CD4-positive, CD25-positive, alpha-beta regulatory T cell (primary cell): ENCODE measurements at regions not wholly inside any gene's neighbourhood (a gene's known extent, or its start where the extent isn't known, plus 50 kb on each side); places are given as distances from the start of the nearest gene placed in this dataset.

Source experiments
- ATAC-seq, 2 donors: fragments of 150-1000 bp; cut with Tn5 transposase; one replicate each; pipeline ENCODE4 v1.10.0; 2021; ENCODE audit warnings: low read depth in 2 of 2, moderate number of reproducible peaks in 2 of 2, moderate library complexity in 1 of 2
- DNase-seq, 3 donors: peaks; one replicate each; pipeline versions ENCODE4 v3.0.0 to v3.0.0-alpha.2; 2012 to 2022; ENCODE audit warnings: mixed read lengths in 1 of 3
- H3K27ac ChIP-seq: one replicate; pipeline ENCODE4 v1.7.0; 2013; ENCODE audit warnings: mild to moderate bottlenecking, low read length; ENCODE audit not compliant: insufficient read depth, poor library complexity, severe bottlenecking
- H3K27me3 ChIP-seq: one replicate; pipeline ENCODE4 v1.7.0; 2013; ENCODE audit warnings: low read length; ENCODE audit not compliant: control insufficient read depth, insufficient read depth
- H3K36me3 ChIP-seq: one replicate; pipeline ENCODE4 v1.7.0; 2013; ENCODE audit warnings: mild to moderate bottlenecking, low read length, moderate library complexity; ENCODE audit not compliant: control insufficient read depth, insufficient read depth
- H3K4me1 ChIP-seq: 2 replicates; pipeline ENCODE4 v1.7.0; 2013; ENCODE audit warnings: mild to moderate bottlenecking, low read length; ENCODE audit not compliant: insufficient read depth, control insufficient read depth, poor library complexity, severe bottlenecking
- H3K4me3 ChIP-seq: one replicate; pipeline ENCODE4 v1.7.0; 2013; ENCODE audit warnings: low read depth, mild to moderate bottlenecking, low read length, moderate library complexity
- H3K9me3 ChIP-seq, 2 experiments: 1 replicate in 1 of 2; 2 replicates in 1 of 2; pipeline ENCODE4 v1.7.0; 2013; ENCODE audit warnings: low read length in 2 of 2, mild to moderate bottlenecking in 1 of 2, moderate library complexity in 1 of 2; ENCODE audit not compliant: control insufficient read depth in 2 of 2
- H3K27ac Mint-ChIP-seq, 3 donors: one replicate each; pipeline ENCODE4 v1.8.0; 2020 to 2022; ENCODE audit warnings: mild to moderate bottlenecking in 3 of 3, mixed read lengths in 3 of 3, moderate library complexity in 2 of 3
- H3K27me3 Mint-ChIP-seq: one replicate; pipeline ENCODE4 v1.8.0; 2022; ENCODE audit warnings: mild to moderate bottlenecking, mixed read lengths
- H3K36me3 Mint-ChIP-seq: one replicate; pipeline ENCODE4 v1.8.0; 2020; ENCODE audit warnings: mixed read lengths
- H3K4me1 Mint-ChIP-seq, 4 donors: one replicate each; pipeline ENCODE4 v1.8.0; 2020 to 2022; ENCODE audit warnings: mixed read lengths in 4 of 4, mild to moderate bottlenecking in 1 of 4
- H3K4me3 Mint-ChIP-seq, 4 donors: one replicate each; pipeline ENCODE4 v1.8.0; 2020 to 2022; ENCODE audit warnings: mild to moderate bottlenecking in 4 of 4, mixed read lengths in 4 of 4, moderate library complexity in 3 of 4
- H3K9me3 Mint-ChIP-seq, 7 donors: one replicate each; pipeline ENCODE4 v1.8.0; 2020 to 2022; ENCODE audit warnings: mixed read lengths in 7 of 7, mild to moderate bottlenecking in 3 of 7, moderate library complexity in 2 of 7

DNA sequence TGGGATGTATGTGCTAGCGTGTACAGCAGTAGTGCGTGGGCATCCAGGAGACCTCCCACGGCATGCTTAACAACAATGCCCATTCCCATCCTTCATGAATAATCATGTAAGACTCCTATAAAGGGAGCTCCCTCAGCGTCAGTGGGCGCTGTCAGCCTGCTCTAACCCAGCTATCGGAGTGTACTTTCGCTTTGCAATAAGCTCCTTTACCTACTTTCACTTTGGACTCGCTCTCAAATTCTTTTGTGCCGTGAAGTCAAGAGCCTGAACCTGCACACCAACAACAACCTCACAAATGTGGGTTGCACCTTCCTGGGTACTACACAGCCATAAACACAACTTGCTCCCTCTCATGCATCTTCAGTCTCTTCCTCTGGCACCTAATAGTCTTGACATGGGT, 114.8 kb upstream of the PAXBP1 start:
- H3K27me3 ChIP-seq, result no peaks in the 10 kb centered on the region
- H3K27ac Mint-ChIP-seq, result peak overlapping the region in 2 of 3 donors; percentile 25 to 42
- peak overlapping the region; percentile 16 to 86 (median 80) for H3K4me3 Mint-ChIP-seq
- ATAC-seq (peak; percentile 60), DNase-seq (peak in 2 of 3 donors; percentile 30 to 51)
- H3K4me1 Mint-ChIP-seq, result peaks cover 0 to 17% (median 6%) of the 10 kb centered on the region in 4 donors
- H3K9me3 ChIP-seq, result no peaks in the 10 kb centered on the region
- H3K36me3 Mint-ChIP-seq, result no peaks in the 10 kb centered on the region
- no peak overlapping the region for H3K27ac ChIP-seq
- H3K36me3 ChIP-seq, result no peaks in the 10 kb centered on the region
- peaks cover 0 to 3% (median 0%) of the 10 kb centered on the region in 7 donors for H3K9me3 Mint-ChIP-seq
- H3K4me3 ChIP-seq, result peak overlapping the region; percentile 87
- H3K27me3 Mint-ChIP-seq, result peaks cover 11% of the 10 kb centered on the region
- H3K4me1 ChIP-seq, result no peaks in the 10 kb centered on the region

DNA sequence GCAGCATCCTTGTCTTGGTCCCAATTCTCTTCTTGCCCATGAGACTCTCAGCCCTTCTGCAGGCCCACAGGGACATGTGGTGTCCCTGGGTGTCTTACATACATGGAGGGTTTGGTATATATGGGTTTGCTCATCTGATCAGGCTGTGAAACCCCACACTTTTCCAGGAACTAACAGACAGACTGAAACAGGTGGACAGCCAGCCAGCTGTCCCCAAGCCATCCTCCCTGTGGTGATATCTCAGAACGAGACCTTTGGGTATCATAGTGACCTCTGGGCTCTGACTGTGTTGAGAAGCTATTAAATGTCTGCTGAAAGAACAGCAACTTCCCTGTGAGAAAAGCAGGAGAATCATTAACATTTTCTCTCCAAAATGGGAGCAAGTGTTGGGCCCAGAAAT, 115.5 kb upstream of the PAXBP1 start:
- Mint-ChIP-seq H3K4me3 (peak overlapping the region; percentile 16 to 86 (median 80)), H3K36me3 (no peaks in the 10 kb centered on the region), H3K9me3 (peaks cover 0 to 3% (median 0%) of the 10 kb centered on the region in 7 donors), H3K4me1 (peaks cover 0 to 17% (median 6%) of the 10 kb centered on the region in 4 donors), H3K27me3 (peaks cover 11% of the 10 kb centered on the region), H3K27ac (peak overlapping the region in 1 of 3 donors; percentile 25)
- no peaks in the 10 kb centered on the region for H3K36me3 ChIP-seq
- H3K9me3 ChIP-seq, result no peaks in the 10 kb centered on the region
- no peak for DNase-seq
- peak overlapping the region; percentile 87 for H3K4me3 ChIP-seq
- no peak for ATAC-seq
- no peak overlapping the region for H3K27ac ChIP-seq
- no peaks in the 10 kb centered on the region for H3K4me1 ChIP-seq
- H3K27me3 ChIP-seq, result no peaks in the 10 kb centered on the region

DNA sequence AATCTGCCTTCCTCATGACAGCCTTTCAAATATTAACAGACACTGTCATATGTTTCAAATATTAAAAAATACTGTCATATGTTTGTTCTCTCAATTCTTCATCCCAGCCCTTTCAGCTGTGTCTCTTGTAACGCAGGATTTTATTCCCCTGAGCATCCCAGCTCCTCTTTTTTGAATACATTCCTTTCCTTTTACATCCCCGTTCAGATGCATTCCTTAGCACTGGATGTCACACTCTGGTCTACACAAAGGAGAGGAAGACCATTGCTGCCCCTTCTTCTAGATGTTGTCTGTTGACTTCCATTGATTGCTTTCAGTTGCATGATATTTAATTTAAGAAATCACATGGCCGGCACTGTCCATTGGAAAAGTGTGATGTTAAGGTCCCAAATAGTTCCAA, 117.4 kb upstream of the PAXBP1 start:
- no peak overlapping the region for H3K27ac Mint-ChIP-seq
- H3K27me3 ChIP-seq, result no peaks in the 10 kb centered on the region
- no peaks in the 10 kb centered on the region for H3K36me3 ChIP-seq
- H3K4me1 ChIP-seq, result no peaks in the 10 kb centered on the region
- no peak overlapping the region for H3K27ac ChIP-seq
- H3K4me3 ChIP-seq, result no peak overlapping the region
- H3K9me3 Mint-ChIP-seq, result peaks cover 0 to 3% (median 0%) of the 10 kb centered on the region in 7 donors
- H3K27me3 Mint-ChIP-seq, result peaks cover 11% of the 10 kb centered on the region
- no peak overlapping the region for H3K4me3 Mint-ChIP-seq
- no peak for DNase-seq
- peaks cover 0 to 12% (median 6%) of the 10 kb centered on the region in 4 donors for H3K4me1 Mint-ChIP-seq
- no peaks in the 10 kb centered on the region for H3K36me3 Mint-ChIP-seq
- ATAC-seq, result no peak
- no peaks in the 10 kb centered on the region for H3K9me3 ChIP-seq

DNA sequence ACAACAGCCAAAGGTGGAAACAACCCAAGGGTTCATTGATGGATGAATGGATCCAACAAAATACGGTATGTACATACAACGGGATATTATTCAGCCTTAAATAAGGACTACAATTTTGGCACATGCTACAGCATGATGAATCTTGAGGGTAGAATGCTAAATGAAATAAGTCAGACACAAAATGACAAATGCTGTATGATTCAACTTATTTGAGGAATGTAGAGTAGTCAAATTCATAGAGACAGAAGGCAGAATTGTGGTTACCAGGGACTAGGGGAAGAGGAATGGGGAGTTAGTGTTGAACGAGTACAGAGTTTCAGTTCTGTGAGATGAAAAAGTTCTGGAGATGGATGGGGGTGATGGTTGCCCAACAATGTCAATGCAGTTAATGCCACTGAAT, 118.0 kb upstream of the PAXBP1 start:
- no peaks in the 10 kb centered on the region for H3K36me3 Mint-ChIP-seq
- DNase-seq, result no peak
- H3K4me1 Mint-ChIP-seq, result peaks cover 0 to 12% (median 6%) of the 10 kb centered on the region in 4 donors
- Histone ChIP-seq H3K9me3 (no peaks in the 10 kb centered on the region), H3K36me3 (no peaks in the 10 kb centered on the region), H3K27ac (no peak overlapping the region), H3K4me1 (no peaks in the 10 kb centered on the region), H3K27me3 (no peaks in the 10 kb centered on the region), H3K4me3 (no peak overlapping the region)
- H3K4me3 Mint-ChIP-seq, result no peak overlapping the region
- H3K27ac Mint-ChIP-seq, result no peak overlapping the region
- no peak for ATAC-seq
- peaks cover 11% of the 10 kb centered on the region for H3K27me3 Mint-ChIP-seq
- peaks cover 0 to 8% (median 3%) of the 10 kb centered on the region in 7 donors for H3K9me3 Mint-ChIP-seq

DNA sequence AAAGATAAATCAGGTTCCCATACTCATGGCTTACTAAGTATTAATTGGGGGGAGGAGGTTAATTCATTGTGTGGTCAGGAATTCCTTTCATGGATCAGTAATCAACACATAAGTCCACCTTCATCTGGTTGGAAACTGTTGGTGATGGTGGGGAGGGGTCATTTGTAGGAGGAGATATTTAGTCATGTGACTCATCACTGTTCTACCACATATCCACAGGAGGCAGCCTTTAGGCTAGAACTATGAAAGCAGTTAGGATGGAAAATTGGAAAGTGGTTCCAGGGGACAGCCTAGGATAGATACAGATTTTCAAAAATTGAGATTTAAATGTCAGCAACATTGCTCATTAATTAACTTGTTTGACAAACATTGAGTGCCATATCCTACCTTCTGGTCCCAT, 122.8 kb upstream of the PAXBP1 start:
- Mint-ChIP-seq H3K9me3 (peaks cover 0 to 17% (median 5%) of the 10 kb centered on the region in 7 donors), H3K4me1 (no peaks in the 10 kb centered on the region), H3K4me3 (no peak overlapping the region), H3K27ac (no peak overlapping the region), H3K27me3 (peaks cover 22% of the 10 kb centered on the region), H3K36me3 (no peaks in the 10 kb centered on the region)
- no peak for DNase-seq
- no peak for ATAC-seq
- peaks cover 2 to 5% of the 10 kb centered on the region in 2 experiments for H3K9me3 ChIP-seq
- no peaks in the 10 kb centered on the region for H3K36me3 ChIP-seq
- H3K27me3 ChIP-seq, result no peaks in the 10 kb centered on the region
- H3K4me1 ChIP-seq, result no peaks in the 10 kb centered on the region
- no peak overlapping the region for H3K27ac ChIP-seq
- no peak overlapping the region for H3K4me3 ChIP-seq

DNA sequence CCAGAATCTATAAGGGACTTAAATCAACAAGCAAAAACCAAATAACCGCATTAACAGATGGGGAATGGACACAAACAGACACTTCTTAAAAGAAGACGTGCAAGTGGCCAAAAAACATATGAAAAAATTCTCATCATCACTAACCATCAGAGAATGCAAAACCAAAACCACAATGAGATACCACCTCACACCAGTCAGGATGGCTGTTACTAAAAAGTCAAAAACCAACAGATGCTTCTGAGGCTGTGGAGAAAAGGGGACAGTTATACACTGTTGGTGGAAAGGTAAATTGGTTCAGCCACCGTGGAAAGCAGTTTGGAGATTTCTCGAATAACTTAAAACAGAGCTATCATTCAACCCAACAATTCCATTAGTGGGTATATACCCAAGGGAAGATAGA, 124.9 kb upstream of the OLIG2 start:
- Mint-ChIP-seq H3K4me1 (no peaks in the 10 kb centered on the region), H3K4me3 (no peak overlapping the region), H3K27ac (no peak overlapping the region), H3K27me3 (peaks cover 21% of the 10 kb centered on the region), H3K36me3 (no peaks in the 10 kb centered on the region), H3K9me3 (peaks cover 0 to 2% (median 0%) of the 10 kb centered on the region in 7 donors)
- ATAC-seq (no peak), DNase-seq (no peak)
- H3K4me3 ChIP-seq, result no peak overlapping the region
- no peaks in the 10 kb centered on the region for H3K4me1 ChIP-seq
- no peaks in the 10 kb centered on the region for H3K36me3 ChIP-seq
- no peaks in the 10 kb centered on the region for H3K27me3 ChIP-seq
- no peak overlapping the region for H3K27ac ChIP-seq
- H3K9me3 ChIP-seq, result no peaks in the 10 kb centered on the region

DNA sequence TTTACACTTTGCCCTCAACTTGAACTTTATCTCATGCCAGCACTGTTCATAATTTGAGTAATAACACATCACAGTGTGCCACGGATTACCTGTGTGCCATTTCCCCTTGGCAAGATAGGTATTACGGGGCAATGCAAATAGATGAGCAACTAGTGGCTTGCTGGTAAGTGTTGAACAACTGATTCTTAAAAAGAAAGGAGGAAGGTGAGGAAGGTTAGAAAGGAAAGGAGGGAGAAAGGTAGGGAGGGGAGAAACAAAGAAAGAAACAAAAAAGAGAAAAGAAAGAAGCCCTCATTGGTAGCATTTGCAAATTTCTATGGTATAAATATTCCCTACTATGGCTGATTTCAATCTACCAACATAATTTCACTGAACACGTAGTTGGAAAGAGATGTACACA, 118.2 kb upstream of the OLIG2 start:
- no peak overlapping the region for H3K4me3 Mint-ChIP-seq
- H3K9me3 ChIP-seq, result no peaks in the 10 kb centered on the region
- H3K36me3 Mint-ChIP-seq, result no peaks in the 10 kb centered on the region
- no peaks in the 10 kb centered on the region for H3K9me3 Mint-ChIP-seq
- H3K27me3 ChIP-seq, result peaks cover 4% of the 10 kb centered on the region
- H3K4me1 ChIP-seq, result no peaks in the 10 kb centered on the region
- DNase-seq (no peak), ATAC-seq (no peak)
- no peak overlapping the region for H3K27ac Mint-ChIP-seq
- no peak overlapping the region for H3K27ac ChIP-seq
- H3K4me1 Mint-ChIP-seq, result no peaks in the 10 kb centered on the region
- peaks cover 17% of the 10 kb centered on the region for H3K27me3 Mint-ChIP-seq
- no peaks in the 10 kb centered on the region for H3K36me3 ChIP-seq
- H3K4me3 ChIP-seq, result no peak overlapping the region

DNA sequence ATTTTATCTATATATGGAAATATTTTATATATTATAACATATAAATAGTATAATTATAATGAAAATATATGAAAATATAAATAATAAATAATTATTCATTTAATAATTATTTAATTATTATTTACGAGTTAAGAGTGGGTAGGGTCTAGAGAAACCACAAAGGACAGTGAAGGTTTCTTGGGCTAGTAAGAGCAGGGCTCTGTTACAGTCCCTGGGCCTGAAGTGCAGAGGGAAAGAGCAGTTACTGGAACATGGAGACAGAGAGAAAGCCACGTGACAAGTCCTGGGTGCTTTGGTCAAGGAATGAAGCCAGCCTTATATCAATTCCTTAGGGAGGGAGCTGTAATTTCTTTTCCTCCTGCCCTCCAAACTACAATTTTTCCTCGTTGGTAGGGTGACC, 117.2 kb upstream of the OLIG2 start:
- H3K9me3 ChIP-seq, result no peaks in the 10 kb centered on the region
- Mint-ChIP-seq H3K9me3 (no peaks in the 10 kb centered on the region), H3K27ac (no peak overlapping the region), H3K4me3 (no peak overlapping the region), H3K27me3 (peaks cover 17% of the 10 kb centered on the region), H3K4me1 (peaks cover 0 to under 1% (median under 1%) of the 10 kb centered on the region in 4 donors), H3K36me3 (no peaks in the 10 kb centered on the region)
- H3K27me3 ChIP-seq, result peaks cover 4% of the 10 kb centered on the region
- H3K4me1 ChIP-seq, result no peaks in the 10 kb centered on the region
- H3K27ac ChIP-seq, result no peak overlapping the region
- no peak for DNase-seq
- no peak for ATAC-seq
- H3K36me3 ChIP-seq, result no peaks in the 10 kb centered on the region
- no peak overlapping the region for H3K4me3 ChIP-seq
